GM19395 (cell line): ENCODE measurements at regions not wholly inside any gene's neighbourhood (a gene's known extent, or its start where the extent isn't known, plus 50 kb on each side); places are given as distances from the start of the nearest gene placed in this dataset.
A peak's percentile ranks its signal among the peaks of the same experiment; 100 is the strongest.
"Not testable (repeated sequence)": the region's sequence is repeated elsewhere in the genome, so short reads cannot be mapped to it uniquely, and the experiment has no call there.

Source experiments
- ATAC-seq: cut with Tn5 transposase; IDR thresholded peaks from one replicate; pipeline ENCODE4 v1.9.1; 2021; ENCODE audit warnings: mild to moderate bottlenecking, moderate library complexity; ENCODE audit not compliant: unreplicated experiment

DNA sequence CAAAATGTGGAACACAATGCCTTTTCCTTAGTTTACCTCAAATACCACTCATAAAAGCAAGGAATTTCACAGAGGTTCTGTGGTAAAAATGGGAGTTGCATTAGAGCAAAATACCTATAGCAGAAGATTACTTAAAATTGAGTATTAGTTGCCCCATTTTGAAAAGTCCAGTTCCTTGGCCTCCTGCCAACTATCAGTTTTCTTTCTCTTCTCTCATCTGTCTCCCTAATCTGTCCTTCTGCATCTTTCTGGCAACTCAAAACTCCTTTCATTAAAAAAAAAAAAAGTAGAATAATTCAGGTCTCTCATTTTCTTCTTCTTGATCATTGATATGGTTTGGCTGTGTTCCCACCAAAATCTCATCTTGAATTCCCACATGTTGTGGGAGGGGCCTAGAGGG is 127.3 kb downstream of the ATP23 start:
- ATAC-seq, result no peak

DNA sequence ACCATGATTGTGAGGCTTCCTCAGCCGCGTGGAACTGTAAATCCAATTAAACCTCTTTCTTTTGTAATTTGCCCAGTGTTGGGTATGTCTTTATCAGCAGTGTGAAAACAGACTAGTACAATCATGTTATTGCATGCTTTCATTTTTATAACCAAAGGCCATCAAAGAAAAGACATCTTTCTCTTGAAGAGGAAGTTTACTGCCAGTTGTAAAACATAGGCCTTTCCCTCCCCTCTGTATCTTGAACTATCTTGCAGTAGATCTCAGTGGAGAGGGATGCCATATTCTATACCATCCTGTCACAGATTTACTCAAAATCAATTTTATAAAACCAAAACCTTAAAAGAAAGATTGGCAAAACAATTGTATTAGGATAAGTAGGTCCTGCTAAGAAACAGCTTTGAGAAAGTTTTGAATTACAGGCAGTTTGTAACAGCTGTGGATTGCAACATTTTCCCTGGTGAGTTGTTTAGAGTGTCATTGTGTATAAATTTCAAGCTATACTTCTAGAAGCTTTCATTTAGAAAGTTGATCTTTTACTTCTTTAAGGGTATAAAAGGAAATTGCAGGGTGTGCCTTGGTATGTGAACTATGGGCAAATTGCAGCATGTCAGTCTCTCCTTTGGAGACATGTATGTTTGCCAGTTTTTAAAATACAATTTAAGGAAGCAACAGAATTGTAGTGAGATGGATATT is 128.0 kb downstream of the ATP23 start:
- no peak for ATAC-seq

DNA sequence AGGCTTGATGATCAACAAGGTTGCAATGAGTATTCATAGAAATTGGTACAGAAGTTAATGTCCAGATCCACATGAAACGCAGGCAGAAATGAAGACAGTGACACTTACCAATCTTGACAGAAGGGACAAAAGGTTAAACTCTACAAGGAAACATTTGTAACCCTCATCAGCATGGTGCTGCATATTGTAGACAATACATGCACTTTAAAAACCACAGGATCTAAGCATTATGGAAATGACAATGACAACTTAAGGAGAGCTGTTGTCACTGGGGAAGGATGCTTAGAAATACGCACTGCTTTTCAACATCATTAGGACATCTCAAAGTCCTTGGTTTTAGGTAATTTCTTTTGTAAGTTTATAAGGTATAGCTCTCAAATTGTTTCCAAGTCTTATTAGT is 130.6 kb downstream of the ATP23 start:
- no peak for ATAC-seq

DNA sequence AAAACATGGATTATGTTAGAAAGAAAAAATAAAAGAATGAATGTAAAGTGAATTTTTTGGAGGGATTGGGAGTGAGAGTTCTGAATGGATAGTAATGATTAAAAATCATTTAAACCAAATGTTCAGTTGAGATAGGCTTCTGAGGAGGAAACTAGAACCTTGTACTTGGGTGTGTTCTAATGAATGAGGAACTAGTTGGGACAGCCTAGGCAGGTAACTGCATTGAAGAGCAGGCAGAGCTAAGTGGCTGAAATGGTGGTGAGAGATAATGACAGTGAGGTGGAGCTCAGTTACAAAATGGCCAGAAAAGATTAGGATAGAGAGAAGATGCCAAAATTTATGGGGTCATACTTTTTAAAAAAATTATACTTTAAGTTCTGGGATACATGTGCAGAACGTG is 132.9 kb downstream of the ATP23 start:
- no peak for ATAC-seq

- no peak for ATAC-seq
Observed at GRCh38 chr12:58079806-58080205, 138.4 kb downstream of the ATP23 start.

DNA sequence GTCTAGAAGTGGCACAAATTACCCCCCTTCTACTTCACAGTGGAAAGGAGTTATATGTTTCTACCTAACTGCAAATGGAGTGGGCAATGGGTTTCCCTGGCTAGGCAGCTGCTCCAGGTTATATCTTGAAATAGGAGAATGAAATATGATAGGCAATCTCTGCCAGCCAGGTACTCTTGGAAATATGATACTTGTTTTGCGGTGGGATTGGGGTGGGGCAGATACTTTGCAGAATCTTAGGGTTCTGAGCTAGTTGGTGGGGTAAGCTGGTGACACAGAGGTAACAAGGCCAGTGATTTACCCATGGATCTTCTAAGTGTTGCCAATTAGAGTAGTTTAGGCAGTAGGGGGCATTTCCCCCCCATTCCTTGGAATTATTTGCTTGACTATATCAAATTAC is 140.1 kb downstream of the ATP23 start:
- no peak for ATAC-seq

DNA sequence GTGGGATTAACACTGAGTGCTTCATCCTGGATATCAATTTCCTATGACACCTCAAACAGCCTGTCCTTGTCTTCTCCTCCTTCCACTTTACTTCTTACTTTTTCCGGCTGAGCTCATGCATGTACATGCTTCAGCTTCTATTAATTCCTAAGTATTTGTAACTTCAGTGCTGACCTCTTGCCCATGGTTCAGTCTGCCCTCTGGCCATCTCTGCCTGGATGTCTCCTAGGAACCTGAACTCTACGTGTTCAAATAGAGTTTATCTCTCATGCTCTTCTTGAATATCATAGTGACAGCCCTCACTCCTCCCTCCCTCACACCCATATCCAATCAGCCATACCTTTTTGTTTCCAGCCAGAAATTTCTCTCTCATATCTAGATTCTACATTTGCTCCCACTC is 141.6 kb downstream of the ATP23 start:
- no peak for ATAC-seq

DNA sequence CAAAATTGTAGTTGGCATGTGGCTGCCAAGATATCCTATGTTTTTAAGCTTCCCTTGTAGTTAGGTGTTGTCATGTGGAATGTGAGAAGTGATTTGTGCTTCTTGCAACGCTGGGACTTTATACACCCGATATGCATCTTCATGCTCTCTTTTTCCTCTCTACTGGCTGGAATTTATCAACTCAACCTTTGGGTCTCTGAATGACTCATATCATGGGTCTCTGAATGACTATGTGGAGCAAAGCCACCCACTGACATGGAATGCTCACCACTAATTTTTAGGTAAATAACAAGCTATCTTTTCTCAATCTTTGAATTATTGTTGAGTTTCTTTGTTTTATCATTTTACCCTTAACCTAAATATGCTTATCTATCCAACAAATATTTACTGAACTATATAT is 144.6 kb downstream of the ATP23 start:
- ATAC-seq, result no peak

DNA sequence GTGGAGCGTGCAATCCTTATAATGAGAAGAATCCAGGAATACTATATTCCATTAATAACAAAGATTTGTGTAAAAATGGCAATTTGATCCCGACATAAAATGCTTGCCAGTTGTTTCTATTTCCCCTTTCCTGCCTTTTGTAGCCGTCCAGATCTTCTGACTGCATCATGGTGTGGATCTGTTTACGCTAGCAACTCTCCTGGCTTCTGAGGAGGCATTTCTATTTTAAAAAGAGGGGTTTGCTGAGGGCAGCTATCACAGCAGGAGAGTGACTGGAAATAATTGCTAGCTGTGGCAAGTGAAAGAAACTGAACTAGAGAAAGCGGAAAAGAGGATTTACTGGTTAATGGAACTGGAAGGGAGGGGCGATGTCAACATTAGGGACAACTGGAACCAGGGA is 145.6 kb downstream of the ATP23 start:
- ATAC-seq, result no peak

DNA sequence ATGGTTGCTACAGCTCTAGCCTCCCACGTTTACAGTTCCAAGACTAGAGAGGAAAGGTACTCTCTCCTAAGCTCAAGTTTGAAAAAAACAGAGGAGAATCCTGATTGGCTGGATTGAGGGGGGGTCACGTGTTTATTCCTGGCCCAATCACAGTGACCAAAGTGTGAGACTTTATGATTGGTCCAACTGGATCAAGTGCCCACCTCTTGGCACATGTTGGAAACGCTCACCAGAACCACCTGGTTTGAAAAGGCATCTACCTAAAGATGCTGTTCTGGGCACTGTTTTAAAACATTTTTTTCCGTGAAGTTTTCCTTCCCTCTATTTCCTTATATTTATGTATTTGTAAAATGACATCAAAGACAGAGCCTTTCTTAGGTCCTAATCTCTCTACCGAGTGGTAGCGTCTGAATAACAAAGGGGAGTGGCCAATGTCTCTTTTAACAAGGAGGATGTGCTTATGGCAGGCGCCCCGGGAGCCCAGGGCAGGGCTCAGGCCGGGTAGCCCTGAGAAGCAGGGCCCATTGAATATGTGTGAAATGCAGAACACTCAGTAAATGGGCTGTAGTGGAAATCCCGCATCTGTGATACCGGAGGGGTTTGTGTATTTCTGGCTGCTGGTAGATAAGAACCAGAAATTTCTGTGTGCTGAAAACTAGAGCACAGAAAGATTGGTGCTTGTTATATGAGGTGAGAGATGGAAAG is 146.2 kb downstream of the ATP23 start:
- ATAC-seq, result no peak

DNA sequence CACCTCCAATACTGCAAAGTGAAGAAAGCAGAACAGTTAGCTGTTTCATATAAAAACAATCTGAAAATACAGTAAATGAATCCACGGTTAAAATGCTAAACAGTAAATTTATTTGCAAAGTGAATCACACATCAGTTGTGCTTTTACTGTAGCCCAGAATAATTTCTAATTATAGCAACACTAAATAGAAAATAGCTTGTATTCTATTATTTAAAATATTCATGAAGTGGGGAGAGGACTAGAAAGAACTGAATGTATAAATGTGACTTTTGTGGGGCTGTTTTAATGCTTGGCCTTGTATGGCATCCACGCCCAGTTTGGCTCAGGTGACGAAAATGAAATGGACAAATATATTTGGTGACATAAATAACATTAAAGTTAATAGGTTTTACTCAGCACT is 148.2 kb downstream of the ATP23 start:
- ATAC-seq, result no peak

- no peak for ATAC-seq
Observed at GRCh38 chr12:58090685-58091084, 149.3 kb downstream of the ATP23 start.

- peak; percentile 73 for ATAC-seq
Observed at GRCh38 chr12:58095002-58095401, 153.6 kb downstream of the ATP23 start.

- ATAC-seq, result no peak
Observed at GRCh38 chr12:58097741-58098140, 156.4 kb downstream of the ATP23 start.

- ATAC-seq, result no peak
Observed at GRCh38 chr12:58099476-58099875, 158.1 kb downstream of the ATP23 start.

- no peak for ATAC-seq
Observed at GRCh38 chr12:58104351-58104755, 163.0 kb downstream of the ATP23 start.

DNA sequence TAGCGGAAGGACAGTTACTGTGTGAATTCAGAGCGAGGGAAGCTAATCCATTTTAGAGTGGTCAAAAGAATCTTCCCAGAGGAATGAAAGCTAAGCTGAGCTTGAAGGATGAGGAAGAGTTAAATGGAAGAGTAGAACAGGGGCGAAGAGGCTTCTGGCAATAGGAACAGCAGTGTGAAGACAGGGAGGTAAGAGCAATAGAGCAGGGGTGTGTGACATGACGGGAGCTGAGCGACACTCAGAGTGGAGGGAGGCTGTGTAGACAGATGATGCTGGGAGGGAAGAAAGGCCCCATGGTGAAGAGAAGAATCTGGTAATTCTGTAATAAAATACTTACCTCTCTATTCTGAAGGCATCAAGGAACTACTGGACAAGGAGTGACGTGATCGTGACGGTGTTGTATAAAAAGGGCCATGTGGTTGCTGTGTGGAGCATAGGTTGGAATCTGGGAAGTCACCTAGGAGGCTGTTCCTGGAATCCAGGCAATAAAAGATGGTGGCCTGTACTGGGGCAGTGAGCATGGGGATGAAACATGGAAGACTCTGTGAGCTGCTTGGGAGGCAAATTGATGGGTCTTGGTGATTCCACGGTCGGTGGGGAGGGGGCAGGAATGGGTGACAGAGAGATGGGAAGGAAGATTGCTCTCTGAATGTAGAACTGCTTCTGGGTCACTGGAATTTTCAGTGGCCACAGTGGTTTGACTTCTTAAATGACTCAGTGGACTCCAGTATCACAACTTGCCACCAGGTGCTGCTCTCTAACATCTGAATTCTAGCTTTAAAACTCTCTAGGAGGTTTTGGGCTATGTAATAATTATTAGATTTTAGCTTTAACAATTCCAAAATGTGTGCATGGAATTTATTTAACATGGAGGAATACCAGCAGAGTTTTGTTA is 164.1 kb downstream of the ATP23 start:
- no peak for ATAC-seq

DNA sequence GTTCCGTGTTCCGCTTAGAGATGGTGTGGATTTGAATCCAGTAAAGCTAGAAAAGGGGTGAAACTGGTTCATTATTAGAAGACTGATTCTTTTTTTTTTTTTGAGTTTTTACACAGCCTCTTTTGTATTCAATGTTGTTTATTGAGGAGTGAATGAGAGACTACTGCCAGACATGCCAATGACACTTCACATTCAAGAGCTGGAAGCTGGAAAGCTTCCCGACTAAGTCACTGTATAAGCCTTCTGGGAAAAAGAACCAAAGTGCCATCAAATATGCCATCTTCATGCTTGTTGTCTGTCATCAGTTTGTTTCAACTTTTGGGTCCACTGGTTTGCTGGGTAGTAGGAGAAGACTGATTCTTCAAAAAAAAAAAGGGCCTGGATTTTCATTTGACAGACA is 164.8 kb downstream of the ATP23 start:
- ATAC-seq, result no peak

GRCh38 chr12:58117201-58117600 is 175.8 kb downstream of the ATP23 start:
- no peak for ATAC-seq

GRCh38 chr12:58117667-58118066 is 176.3 kb downstream of the ATP23 start:
- no peak for ATAC-seq

DNA sequence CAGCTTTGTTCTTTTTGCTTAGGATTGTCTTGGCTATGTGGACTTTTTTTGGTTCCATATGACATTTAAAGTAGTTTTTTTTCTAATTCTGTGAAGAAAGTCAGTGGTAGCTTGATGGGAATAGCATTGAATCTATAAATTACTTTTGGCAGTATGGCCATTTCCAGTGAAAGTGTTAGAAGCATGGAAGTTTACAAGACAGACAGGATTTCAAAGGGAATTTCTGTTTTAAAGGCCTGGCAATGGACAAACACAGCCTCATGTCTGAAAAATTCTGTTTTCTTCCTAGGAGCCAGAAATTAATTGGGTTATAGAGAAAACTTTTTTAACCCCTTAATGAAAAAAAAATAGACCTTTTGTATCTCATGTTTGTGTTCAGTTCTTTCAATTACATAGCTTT is 184.4 kb downstream of the ATP23 start:
- ATAC-seq, result not testable (repeated sequence)
